Stimulated activated CD4-positive, alpha-beta T cell treated with anti-CD3 and anti-CD28 coated beads, Interleukin-1b, Interleukin-23, amount 100 ng/mL, for 4 hours (primary cell): ENCODE measurements at regions not wholly inside any gene's neighbourhood (a gene's known extent, or its start where the extent isn't known, plus 50 kb on each side); places are given as distances from the start of the nearest gene placed in this dataset.
A peak's percentile ranks its signal among the peaks of the same experiment; 100 is the strongest.

Experiments used
- DNase-seq, 2 donors: peaks; one replicate each; pipeline ENCODE4 v3.0.0-alpha.2; 2020; ENCODE audit warnings: low read depth in 2 of 2

DNA sequence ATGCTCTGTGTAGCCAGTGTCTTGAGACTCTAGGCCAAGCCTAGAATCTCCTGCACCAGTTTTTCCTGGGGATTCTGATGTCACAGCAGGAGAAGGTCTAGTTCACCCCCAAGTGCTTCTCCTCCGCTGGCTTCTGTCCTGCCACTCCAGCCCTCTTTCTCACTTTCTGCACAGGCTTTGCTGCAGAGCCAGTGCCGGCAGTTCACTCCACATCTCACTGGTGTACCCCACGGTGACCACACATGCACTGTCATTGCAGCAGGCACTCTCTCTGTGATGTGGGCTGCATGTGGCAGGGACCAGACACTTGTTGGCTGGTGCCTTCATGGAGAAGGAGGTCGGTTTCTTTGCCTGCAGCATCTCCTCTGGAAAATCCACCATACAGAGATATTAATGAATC lies 643.8 kb upstream of the GALNTL6 start:
- no peak for DNase-seq

GRCh38 chr4:171162478-171162877 lies 650.7 kb upstream of the GALNTL6 start:
- DNase-seq = no peak

GRCh38 chr4:171157462-171158082 lies 655.6 kb upstream of the GALNTL6 start:
- no peak for DNase-seq

DNA sequence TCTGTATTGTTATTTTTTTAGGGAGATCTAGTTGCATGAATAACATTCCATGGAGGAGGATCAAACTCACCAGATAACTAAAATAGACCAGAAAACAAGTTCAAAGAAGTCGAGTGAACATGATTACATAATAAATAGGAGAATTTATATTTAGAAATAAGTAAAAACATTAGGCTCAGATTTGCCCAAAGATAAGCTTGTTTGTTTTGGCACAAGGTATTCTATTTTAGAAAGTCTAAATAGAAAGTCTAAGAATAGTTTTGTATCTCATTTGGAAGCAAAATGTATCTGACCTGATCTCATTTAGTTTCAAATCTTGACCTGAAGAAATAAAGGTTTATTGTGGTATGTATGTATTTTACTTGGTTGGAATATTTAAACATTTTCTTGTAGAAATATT lies 670.6 kb upstream of the GALNTL6 start:
- no peak for DNase-seq

DNA sequence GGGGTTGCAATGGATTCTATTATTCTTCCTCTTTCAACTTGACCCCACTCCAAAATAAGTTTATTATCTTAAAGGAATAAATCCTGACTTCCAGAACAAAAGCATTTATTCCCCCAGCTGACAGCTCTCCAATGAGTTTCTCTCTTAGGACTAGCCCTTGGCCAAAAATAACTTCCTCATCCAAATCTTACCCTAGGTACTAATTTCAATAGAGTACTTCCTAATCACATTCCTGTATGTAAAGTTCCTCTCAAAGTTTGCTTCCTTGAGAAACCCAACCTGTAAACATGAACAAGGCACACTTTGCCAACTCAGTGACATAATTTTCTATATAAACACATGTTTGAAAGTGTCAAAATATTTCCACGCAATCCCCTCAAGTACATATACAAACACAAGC lies 671.2 kb upstream of the GALNTL6 start:
- DNase-seq = no peak

- DNase-seq = no peak
Measured at GRCh38 chr4:171130256-171130801, 682.9 kb upstream of the GALNTL6 start.

DNA sequence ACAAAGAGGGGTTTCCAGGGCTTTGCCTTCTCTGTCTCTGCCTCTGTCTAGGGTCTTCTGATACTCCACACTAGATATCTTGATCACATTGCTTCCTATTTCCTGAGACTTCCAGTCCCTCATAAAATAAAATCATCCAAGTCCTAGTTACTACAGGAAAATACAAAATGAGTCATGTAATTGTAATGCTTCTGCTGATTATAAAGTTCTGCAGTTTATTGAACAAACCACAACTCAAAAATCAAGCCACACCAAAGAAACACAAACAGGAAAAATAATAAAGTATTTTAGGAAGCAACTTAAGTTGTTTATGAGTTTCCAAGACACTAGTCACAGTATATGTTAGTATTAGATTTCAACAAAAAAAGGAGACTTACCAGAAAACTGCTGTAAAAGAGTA lies 695.1 kb upstream of the GALNTL6 start:
- DNase-seq = no peak

DNA sequence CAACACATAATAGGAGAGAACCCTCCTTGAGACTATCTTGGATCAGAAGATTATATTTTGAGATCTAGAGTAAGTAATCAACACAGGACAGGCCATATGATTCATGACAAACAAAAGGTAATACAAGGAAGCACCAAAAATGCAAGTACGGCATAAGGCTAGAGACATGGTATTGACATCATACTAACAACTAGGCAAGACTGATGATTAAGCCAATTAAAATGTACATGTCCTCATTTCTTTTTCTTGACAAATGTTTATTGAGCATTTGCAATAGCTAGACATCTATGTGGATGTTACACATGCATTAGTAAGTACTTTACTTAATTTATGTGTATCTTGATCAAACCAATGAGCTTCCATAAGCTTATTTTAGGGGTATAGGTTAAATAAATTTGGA lies 695.7 kb upstream of the GALNTL6 start:
- no peak for DNase-seq

- DNase-seq = no peak
Measured at GRCh38 chr4:171101845-171102244, 711.4 kb upstream of the GALNTL6 start.

- no peak for DNase-seq
Measured at GRCh38 chr4:171087089-171087488, 726.1 kb upstream of the GALNTL6 start.

DNA sequence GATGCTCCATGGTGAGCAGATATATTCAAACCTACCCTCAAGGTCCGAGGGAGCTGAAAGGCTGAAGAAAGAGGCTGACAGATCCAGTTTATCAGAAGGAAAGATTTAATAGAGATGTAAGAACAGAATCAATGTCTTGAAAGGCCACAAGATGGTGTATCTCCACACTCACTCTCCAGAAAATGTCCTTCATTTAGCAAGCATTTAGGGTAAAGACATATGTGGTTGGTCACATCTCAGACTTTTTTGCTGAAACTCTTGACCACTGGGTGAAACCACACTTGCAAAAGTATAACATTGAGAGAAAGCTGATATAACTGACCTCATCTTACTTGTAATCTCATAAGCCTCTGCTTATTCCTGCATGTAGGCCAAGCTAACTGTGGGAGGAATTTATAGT lies 745.8 kb upstream of the GALNTL6 start:
- no peak for DNase-seq

DNA sequence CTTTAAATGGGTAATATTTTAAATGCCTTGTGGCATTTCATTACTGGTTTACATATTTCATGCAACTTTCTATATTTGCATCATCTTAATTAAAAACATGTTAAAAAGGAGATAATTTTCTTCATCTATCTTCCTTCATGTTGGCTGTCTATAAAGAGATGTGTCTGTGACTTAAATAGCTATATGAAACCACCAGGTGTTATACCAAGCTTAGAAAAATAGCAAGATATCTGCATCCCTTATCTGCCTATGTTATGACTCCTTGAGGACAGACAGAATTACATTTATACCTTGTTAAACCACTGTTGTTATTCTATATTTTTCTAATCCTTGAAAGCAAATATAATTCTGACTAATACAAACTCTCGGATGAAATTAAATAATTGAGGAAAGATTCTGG lies 763.8 kb upstream of the GALNTL6 start:
- no peak for DNase-seq

GRCh38 chr4:171042989-171043524 lies 770.1 kb upstream of the GALNTL6 start:
- peak in 1 of 2 donors; percentile 0 for DNase-seq

DNA sequence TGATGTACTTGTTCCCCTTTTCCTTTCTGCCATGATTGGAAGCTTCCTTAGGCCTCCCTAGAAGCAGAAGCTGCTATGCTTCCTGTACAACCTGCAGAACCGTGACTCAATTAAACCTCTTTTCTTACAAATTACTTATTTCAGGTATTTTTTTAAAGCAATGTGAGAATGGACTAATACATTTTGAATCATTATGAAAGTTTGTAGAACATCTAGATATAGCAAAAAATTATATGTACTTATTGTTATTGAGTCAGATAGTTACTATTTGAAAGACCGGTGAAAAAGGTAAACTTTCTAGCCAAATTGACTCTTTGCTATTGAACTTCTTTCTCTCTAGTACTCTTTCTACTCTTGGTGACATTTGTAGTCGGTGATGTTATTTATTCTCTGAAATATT lies 777.3 kb upstream of the GALNTL6 start:
- no peak for DNase-seq

- DNase-seq = no peak
Measured at GRCh38 chr4:171031338-171031737, 781.9 kb upstream of the GALNTL6 start.

GRCh38 chr4:171025776-171026175 lies 787.4 kb upstream of the GALNTL6 start:
- DNase-seq = no peak

DNA sequence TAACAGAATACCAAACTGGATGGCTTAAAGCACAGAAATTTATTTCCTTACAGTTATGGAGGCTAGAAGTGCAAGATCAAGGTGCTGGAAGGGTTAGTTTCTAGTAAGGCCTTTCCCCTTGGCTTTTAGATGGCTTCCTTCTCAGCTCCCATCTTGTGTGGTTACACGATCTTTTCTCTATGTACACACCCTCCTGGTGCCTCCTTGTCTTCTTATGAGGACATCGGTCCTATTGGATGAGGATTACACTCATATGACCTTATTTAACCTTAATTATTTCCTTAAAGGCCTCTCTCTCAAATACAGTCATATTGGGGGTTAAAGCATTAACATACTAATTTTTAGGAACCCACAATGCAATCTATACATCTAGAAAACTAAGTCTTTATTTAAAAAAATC lies 787.9 kb upstream of the GALNTL6 start:
- DNase-seq = no peak

- no peak for DNase-seq
Measured at GRCh38 chr4:171024720-171025303, 788.4 kb upstream of the GALNTL6 start.

- DNase-seq = no peak
Measured at GRCh38 chr4:171022824-171023230, 790.4 kb upstream of the GALNTL6 start.

- no peak for DNase-seq
Measured at GRCh38 chr4:171017593-171017992, 795.6 kb upstream of the GALNTL6 start.

DNA sequence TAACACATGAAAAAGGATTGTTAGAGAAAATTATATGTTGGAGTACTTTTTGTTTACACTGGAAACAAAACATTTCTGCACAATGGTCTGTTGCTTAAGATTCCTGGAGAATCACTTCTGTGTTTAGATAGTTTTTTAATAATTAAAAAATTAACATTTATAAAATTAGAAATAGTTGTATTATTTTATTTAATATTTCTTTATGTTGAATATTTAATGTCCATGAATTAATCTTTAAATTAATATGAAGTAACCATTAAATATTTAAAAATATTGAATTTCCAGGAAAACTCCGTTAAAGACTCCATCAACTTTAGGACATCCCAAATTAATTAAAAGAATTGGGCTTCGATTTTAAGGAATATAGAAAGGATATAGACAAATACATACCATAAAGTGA lies 797.1 kb upstream of the GALNTL6 start:
- no peak for DNase-seq

GRCh38 chr4:171015441-171015840 lies 797.8 kb upstream of the GALNTL6 start:
- no peak for DNase-seq

- DNase-seq = no peak
Measured at GRCh38 chr4:171007618-171008390, 805.4 kb upstream of the GALNTL6 start.
